Limb (tissue), 2 donors: ENCODE measurements at regions not wholly inside any gene's neighbourhood (a gene's known extent, or its start where the extent isn't known, plus 50 kb on each side); places are given as distances from the start of the nearest gene placed in this dataset.
"Not testable (repeated sequence)": the region's sequence is repeated elsewhere in the genome, so short reads cannot be mapped to it uniquely, and the experiment has no call there.

Experiments
- DNase-seq, 2 donors: peaks; one replicate each; pipeline ENCODE4 v3.0.0-alpha.2; 2016; ENCODE audit errors: extremely low spot score in 2 of 2

DNA sequence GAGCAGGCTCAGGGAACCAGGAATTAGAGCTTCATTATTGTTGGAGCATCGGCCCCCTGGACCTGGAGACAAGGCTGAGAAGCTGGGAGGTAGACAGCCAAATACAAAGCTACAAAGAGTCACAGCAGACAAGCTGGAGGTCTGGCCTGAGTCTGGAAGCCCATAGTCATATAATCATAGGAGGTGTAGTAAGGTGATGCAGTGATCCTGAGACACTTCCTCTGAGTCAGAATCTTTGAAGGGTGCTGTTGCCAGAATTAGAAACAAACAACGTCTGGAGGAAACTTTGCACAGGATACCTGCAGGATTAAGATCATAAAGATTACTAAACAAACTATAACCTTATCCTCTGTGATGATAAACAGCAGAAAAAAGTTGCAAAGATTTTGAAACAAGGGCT is 213.8 kb downstream of the DSC3 start:
- DNase-seq: no peak

DNA sequence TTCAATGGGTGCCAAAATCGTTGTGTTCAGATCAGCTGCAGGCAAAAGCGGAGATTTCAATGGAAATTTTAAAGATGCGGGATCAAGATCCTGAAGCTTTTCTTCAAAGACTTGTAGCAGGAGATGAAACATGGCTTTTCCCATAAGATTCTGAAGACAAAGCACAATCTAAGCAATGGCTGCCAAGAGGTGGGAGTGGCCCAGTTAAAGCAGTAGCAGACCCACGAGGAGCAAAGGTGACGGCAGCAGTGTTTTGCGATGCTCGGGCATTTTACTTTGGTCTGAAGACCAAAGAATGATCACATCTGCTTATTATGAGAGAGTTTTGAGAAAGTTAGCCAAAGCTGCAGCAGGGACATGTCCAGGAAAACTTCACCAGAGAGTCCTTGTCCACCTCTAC is 222.9 kb downstream of the DSC3 start:
- no peak for DNase-seq

DNA sequence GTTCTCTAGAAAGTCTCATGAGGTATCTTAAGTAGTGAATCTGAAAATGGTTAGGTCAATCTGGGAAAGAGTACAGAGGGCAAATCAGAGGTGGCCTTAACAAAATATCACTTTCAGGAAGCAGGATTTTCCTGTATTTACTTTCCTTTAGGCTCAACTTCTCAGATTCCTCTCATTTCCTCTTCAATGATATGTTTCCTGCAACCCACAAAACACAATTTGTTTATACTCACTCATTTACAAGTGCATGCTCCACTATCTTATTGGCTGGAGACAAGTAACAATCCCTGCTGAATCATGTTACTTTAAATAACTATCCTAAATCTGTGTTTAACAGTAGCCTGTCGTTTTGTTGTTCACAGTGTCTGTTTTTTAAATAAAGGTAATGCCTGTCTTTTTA is 228.1 kb downstream of the DSC3 start:
- DNase-seq: no peak

DNA sequence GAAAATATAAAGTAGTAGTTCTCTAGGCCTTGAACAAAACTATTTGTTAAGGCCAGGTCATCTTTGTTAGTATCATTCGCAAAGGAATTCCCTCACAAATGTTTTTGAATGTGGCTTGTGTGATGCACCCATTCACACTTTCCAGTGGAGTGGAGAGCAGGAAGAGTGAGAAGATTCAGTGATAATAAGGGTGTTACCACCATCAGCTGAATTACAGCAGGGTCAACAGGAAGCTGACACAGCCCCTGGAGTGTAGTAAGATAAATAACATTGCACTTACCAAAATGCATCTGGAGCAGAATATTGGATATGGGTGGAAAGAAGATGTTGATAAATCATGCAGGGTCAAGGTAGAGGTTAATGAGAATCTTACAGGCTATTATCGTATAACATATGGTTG is 231.0 kb downstream of the DSC3 start:
- DNase-seq: no peak

DNA sequence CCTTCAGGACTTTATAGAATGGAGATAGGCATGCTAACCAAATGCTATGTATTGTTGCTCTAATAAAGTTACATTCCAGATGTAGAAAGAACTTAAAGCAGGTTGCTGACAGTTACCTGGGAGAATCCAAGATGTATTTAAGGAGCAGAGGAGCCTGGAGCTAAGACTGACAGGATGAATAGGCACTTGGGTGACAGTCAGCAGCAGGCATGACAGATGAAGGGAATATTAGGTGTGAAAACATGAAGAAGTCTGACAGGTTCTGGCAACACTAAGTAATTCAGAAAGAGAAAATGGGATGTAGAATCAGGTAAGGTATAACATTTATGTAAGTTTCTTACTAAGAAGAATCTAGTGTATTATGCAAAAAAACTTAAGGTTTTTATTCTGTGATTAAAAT is 232.0 kb downstream of the DSC3 start:
- no peak for DNase-seq

DNA sequence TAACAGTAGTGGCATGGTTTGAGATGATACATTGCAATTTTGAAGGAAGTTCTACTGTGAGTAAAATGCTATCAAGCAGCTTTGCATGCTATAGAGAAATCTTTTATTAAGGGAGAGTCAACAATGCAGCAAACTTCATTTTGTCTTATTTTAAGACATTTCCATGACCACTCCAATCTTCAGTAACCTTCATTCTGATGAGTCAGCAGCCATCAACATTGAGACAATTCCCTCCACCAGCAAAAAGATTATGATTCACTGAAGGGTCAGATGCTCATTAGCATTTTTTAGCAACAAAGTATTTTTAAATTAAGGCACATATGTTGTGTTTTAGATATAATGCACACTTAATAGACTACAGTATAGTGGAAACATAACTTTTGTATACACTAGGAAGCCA is 235.7 kb downstream of the DSC3 start:
- DNase-seq: no peak

DNA sequence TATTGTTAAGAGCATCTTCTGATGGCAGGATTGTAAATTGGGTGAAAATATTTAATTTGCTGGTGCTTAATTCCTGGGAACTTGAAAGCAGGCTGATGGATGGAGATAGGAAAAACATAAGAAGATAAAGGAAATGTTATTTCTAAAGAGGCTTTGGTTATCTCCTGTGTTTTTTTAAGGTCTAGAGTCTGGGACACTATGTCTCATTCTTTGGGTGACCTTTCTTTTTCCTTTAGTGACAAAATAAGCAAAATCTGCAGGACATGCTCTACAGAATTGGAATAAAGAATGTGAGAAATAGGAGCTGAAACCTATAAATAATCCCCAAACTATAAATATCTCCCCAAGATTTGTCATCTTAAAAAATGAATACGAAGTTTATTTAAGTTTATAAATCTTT is 241.7 kb downstream of the DSC3 start:
- DNase-seq: no peak

DNA sequence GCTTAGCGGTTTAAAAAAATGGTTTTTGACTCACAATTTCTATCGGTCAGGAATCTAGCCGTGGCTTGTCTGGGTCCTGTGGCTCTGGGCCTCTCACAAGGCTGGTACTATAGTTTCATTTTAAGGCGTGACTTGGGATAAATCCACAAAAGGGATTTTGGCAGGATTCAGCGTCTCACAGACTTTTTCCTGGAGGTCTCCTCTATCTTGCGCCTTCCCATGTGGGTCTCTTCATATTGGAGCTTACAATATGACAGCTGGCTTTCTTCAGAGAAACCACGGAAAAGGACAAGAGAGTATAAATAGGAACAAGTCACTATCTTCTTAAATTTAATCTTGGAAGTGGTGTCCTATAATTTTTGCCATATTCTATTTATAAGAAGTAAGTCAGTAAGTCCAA is 250.5 kb downstream of the DSC3 start:
- DNase-seq: no peak

DNA sequence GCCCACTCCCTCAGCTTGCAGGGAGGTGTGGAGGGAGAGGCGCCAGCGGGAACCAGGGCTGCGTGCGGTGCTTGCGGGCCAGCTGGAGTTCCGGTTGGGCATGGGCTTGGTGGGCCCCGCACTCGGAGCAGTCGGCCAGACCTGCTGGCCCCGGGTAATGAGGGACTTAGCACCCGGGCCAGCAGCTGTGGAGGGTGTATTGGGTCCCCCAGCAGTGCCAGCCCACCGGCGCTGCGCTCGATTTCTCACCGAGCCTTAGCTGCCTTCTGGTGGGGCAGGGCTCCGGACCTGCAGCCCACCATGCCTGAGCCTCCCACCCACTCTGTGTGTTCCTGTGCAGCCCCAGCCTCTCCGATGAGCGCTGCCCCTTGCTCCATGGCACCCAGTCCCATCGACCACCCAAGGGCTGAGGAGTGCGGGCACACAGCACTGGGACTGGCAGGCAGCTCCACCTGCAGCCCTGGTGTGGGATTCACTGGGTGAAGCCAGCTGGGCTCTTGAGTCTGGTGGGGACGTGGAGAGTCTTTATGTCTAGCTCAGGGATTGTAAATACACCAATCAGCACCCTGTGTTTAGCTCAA is 254.0 kb downstream of the DSC3 start:
- not testable (repeated sequence) for DNase-seq

DNA sequence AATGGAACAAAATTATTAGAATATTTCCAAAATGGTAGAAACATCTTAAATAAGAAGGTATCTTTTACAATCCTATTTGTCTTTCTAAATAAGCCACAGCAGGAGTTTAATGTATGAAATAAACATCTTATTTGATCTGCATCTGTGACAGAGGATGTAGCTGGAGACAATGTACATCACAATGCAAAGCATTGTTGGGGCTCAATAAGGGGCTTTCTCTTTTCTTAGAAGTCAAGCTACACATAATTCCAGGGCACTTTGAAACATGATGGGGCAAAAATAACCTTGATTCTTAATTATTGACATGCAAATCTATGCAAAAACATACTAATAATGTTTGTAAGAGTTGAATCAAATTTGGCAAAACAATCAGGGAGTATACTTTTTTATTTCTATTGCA is 255.1 kb downstream of the DSC3 start:
- no peak for DNase-seq

DNA sequence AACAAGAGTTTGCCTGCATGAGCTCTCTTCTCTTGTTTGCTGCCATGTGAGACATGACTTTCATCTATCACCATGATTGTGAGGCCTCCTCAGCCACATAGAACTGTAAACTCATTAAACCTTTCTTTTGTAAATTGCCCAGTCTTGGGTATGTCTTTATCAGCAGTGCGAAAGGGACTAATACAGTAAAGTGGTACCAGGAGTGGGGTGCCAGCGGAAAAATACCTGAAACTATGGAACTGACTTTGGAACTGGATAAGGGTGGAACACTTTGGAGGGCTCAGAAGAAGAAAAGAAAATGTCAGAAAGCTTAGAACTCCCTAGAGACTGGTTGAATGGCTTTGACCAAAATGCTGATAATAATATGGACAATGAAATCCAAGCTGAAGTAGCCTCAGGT is 260.9 kb downstream of the DSC3 start:
- no peak for DNase-seq

DNA sequence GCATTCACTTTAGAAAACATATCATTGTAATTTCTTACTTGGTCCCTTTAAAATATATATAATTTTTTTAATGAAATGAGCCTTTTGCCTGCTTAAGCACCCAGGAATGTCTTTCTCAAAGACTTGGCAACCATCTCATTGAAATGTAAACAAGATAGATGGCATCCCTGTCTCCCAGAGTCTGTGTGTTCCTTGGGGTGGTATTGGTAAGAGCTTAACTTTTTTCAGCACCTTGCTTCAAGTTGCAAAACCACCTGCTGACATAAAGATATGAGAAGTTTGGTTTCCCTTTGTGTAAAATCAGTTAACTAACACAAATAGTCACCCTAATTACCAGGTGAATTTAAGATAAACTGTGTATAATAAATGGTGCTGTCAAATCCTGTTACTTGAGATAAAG is 266.9 kb downstream of the DSC3 start:
- no peak for DNase-seq

DNA sequence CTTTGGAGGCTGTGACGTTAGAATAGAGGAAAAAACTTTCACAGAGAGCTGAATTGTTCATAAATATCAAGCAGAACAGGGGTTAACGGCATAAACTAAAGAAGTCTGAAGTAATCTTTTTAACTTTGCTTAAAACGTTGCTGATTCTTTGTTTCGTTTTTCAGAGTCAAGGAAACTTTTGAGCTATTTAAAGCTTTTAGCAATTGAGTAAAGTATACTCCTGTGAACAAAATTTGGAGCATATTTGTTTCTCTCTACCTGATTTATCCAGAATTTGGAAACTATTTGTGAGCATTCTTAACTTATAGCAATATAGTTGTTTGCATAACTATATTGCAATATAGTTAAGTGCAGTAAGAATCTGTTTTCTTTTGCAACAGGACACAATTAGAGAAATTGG is 270.4 kb downstream of the DSC3 start:
- not testable (repeated sequence) for DNase-seq

DNA sequence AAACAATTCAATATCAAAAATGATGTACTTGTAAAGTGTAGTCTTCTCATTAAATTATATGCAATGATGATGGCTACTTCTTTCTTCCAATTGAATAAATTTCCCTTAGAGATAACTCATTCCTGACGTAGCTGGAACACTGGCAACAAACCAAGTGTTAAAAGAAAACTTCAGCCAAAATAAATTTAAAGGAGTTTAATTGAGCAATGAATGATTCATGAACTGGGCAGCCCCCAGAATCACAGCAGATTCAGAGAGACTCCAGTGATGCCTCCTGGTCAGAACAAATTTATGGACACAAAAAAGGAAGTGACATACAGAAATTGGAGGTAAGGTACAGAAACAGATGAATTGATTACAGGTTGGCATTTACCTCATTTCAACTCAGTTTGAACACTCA is 276.5 kb downstream of the DSC3 start:
- DNase-seq: no peak

DNA sequence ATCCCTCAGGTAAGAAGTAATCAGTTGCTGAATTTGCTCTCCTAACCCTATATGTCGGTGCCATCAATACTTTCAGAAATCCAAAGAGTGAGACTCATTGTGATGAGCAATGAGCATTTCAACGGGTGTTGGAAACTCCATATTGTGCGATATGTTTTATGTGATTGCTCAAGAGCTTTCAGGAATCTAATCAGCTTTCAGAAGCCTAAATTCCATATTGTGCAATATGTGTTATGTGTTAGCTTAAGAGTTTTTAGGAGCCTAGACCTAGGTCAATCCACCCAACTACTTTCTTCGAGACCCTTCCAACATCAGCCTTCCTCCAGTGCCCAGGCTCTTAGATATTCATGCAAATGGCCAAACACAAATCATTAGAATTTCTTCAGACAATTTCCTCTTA is 277.3 kb downstream of the DSC3 start:
- no peak for DNase-seq

DNA sequence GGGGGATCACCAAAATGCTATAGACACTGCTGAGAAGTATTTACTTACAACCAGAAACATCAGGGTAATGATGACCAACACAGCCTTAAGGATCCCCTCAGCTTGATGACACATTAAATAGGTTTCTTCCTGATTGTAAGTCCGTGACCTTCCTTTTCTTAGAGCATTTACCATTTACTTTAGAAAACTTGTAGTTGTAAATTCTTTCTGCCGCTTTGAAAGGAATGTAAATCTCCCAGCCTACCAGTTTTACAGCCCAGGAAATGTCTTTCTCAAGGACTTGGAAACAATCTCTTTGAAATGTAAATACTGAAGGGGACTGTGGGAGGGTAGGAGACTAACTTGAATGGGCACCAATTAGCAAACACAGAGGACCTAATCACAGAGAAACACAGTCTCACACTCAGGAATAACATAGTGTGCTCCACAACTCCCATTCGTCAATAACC is 278.6 kb downstream of the DSC3 start:
- no peak for DNase-seq

DNA sequence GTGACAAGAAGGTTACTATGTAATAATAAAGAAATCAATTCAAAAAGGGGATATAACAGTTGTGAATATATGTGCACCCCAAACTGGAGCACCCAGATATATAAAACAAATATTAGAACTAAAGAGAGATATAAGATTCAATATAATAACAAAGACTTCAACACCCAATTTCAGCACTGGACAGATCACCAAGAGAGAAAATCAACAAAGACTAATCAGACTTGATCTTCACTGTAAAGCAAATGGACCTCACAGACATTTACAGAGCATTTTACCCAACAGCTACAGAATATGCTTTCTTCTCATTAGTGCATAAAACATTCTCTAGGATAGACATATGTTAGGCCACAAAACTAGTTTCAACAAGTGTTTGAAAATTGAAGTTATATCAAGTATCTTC is 287.7 kb downstream of the DSC3 start:
- no peak for DNase-seq

DNA sequence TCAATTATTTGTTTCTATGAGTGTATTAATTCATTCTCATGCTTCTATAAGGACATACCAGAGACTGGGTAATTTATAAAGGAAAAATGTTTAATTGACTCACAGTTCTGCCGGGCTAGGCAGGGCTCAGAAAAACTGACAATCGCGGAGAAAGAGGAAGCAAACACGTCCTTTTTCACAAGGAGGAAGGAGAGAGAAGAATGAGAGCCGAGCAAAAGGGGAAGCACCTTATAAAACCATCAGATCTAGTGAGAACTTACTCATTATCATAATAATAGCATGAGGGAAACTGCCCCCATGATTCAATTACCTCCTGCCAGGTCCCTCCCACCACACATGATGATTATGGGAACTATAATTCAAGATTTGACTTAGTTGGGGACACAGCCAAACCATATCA is 294.0 kb downstream of the DSC3 start:
- no peak for DNase-seq

DNA sequence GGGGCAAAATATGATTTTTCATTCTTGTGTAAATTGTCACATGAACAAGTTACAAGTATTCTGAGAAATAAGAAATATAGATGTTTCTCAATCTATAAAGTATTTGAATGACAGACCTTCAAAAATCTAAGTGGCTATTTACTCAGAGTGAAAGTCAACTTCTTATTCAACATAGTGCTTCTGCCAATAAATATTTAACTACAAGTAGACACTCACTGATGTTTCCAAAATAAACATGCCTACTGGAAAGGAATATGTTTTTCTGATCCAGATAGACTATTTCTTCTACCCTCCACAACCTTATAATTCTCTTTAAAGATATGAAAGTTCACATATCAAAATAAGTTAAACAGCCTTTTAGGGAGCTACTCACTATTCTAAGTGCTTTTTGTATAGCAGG is 296.3 kb downstream of the DSC3 start:
- no peak for DNase-seq

DNA sequence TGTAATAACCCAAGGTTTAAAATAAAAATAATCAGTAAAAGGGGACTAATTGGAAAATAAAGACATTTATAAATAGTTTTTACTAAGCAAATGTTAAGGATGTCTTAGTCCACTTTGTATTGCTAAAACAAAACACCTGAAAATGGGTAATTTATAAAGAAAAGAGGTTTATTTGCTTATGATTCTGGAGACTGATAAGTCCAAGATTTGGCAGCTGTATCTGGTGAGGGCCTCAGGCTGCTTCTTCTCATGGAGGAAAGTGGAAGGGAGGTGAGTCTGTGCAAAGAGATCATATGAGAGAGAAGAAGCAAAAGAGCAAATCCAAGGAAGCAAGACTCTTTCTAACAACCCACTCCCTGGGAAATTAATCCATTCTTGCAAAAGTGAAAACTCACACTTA is 299.5 kb downstream of the DSC3 start:
- no peak for DNase-seq

DNA sequence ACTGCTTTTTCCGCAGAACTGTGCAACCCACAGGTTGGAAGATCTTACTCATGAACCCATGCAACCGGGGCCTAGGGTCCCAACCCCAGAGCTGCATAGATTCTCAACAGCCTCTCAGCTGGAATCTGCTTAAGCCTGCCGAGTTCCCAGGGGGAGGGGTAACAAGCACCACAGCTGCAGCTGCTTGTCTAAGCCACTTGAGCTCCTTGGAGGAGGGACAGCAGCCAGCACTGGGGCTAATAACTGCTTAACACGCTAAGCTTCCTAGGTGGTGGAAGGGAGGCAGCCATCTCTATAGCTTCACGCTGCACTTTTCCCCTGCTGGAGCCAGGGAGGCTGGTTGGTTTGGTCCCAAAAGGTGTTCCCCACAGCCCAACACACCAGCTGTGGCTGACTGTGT is 311.6 kb downstream of the DSC3 start:
- DNase-seq: no peak

DNA sequence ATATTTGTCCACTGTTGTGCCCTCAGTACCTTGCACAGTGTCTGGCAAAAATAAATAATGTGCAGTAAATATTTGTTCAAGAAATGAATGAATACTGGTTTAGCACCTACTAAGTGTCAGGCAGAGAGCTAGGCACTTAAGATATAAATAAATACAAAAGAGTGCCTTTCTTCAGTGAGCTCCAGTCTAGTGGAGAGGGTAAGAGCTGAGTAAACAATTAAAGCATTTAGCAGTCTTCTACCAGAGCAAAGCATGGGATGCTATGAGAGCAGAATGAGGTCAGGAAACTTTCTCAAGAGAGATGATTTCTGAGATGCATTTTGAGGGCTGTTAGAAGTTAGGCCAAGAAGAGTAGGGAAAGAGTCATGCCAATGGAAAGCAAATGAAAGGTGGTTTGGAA is 314.7 kb downstream of the DSC3 start:
- DNase-seq: no peak

DNA sequence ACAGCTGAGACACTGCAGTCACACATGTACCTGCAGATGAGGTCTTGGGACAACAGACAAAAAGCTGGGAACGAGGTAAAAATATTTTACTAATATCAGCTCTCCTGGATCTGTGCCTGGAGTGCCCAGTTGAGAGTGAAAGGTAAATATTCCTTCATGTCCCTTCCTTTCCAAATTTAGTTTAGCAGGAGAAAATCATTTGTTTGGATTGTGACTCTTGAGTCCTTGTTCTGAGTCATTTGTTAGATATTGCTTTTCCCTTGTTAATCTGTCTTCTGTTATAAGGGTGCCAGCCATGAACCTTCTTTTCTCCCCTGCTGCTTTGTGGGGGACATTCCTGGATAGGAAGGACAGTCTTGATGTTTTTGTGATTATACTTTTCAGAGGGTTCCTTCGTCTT is 329.2 kb downstream of the DSC3 start:
- no peak for DNase-seq

DNA sequence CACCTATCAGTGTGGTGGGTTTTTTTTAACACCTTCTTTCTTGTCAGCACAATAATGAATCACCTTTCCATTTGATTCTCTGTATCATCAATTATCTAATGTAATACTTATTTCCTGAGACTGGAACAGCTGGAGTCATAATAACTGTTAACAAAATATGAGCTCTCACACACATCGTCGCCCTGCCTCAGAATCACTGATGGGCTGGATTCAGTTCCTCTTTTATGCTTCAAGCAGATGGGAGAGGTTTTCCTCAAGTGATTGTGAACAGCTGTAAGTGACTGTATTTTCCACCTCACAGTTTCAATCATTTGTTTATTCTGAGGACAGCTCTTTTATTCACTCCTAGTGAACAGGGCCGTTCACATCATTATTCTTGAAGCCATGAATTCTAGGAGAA is 330.2 kb downstream of the DSC3 start:
- no peak for DNase-seq
